GM12892 (cell line): ENCODE measurements at regions not wholly inside any gene's neighbourhood (a gene's known extent, or its start where the extent isn't known, plus 50 kb on each side); places are given as distances from the start of the nearest gene placed in this dataset.

Experiments
- DNase-seq: peaks from one replicate; pipeline ENCODE4 v3.0.0; 2011; ENCODE audit not compliant: insufficient read length
- FAIRE-seq: peaks from 2 replicates; lab custom pipeline; 2011; peaks lifted over from hg19 to GRCh38; lab: Jason Lieb, UNC
- POLR2A ChIP-seq: IDR thresholded peaks from 2 replicates; pipeline ENCODE4 v1.6.1; 2011; ENCODE audit warnings: low read depth, low read length, control low read depth
- POLR2AphosphoS5 ChIP-seq: IDR thresholded peaks from 2 replicates; pipeline ENCODE4 v1.6.1; 2011; ENCODE audit warnings: low read depth, low read length, control low read depth
- TAF1 ChIP-seq: IDR thresholded peaks from 2 replicates; pipeline ENCODE4 v1.6.1; 2011; ENCODE audit warnings: low read depth, mild to moderate bottlenecking, control low read depth, low read length, borderline replicate concordance

GRCh38 chr2:53018825-53019425 lies 748.7 kb upstream of the CHAC2 start:
- TF ChIP-seq TAF1 (no peak), POLR2AphosphoS5 (no peak), POLR2A (no peak)
- FAIRE-seq (no peak), DNase-seq (no peak)

- no peak for TF ChIP-seq TAF1
- no peak for TF ChIP-seq POLR2AphosphoS5
- TF ChIP-seq POLR2A: no peak
- DNase-seq: no peak
- no peak for FAIRE-seq
These were observed 760.6 kb upstream of the CHAC2 start for GRCh38 chr2:53006980-53007379.

GRCh38 chr2:53004413-53004812 lies 763.2 kb upstream of the CHAC2 start:
- FAIRE-seq: no peak
- no peak for DNase-seq

DNA sequence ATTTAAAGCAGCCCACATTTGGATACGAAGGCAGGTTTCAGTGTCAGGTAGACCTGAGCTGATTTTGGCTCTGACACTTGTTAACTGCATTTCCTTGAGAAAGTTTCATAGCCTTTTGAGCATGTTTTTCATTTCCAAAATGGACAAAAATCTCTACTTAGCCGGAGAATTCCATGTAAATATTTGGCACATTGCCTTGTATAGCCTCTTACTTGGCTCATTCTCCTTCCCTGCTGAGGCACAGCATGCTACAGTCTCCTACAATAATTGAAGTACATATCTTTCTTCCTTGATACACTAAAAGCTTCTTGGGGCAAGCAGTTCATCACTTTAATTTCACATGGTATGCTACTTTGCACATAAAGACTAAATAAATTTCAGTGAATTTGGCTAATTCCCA lies 772.2 kb upstream of the CHAC2 start:
- no peak for TF ChIP-seq POLR2A
- no peak for TF ChIP-seq POLR2AphosphoS5
- no peak for TF ChIP-seq TAF1
- DNase-seq: no peak
- no peak for FAIRE-seq

More at GRCh38 chr2:53004413-53004812, 763.2 kb upstream of the CHAC2 start:
- no peak for TF ChIP-seq TAF1
- no peak for TF ChIP-seq POLR2A
- TF ChIP-seq POLR2AphosphoS5: no peak

- TF ChIP-seq POLR2A: no peak
- TF ChIP-seq TAF1: no peak
- DNase-seq (no peak), FAIRE-seq (no peak)
These were observed 791.3 kb upstream of the CHAC2 start for GRCh38 chr2:52976143-52976949.

GRCh38 chr2:52974127-52974526 lies 793.5 kb upstream of the CHAC2 start:
- no peak for FAIRE-seq
- no peak for TF ChIP-seq POLR2AphosphoS5
- DNase-seq: no peak

DNA sequence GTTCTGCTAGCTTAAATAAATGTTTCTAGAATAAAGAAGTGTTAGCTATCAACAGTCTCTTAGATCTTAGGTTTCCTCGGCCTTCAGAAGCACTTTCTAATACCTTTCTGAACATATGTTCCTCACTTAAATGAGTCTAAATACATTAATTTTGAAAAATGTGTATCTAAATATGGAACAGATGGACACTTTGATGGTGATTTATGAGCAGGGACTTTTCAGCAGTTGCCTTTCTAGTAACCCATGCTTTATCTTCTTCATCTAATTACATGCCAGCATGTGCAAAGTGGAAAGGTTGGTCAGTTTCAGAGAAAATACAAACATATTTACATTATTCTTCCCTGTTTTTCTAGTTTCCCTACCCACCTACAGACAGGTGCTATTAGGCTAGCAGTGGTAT lies 797.0 kb upstream of the CHAC2 start:
- TF ChIP-seq TAF1: no peak
- TF ChIP-seq POLR2AphosphoS5: no peak
- TF ChIP-seq POLR2A: no peak
- DNase-seq: no peak

GRCh38 chr2:52968043-52968442 lies 799.6 kb upstream of the CHAC2 start:
- TF ChIP-seq POLR2AphosphoS5 (no peak), TAF1 (no peak), POLR2A (no peak)
- FAIRE-seq: no peak

More for the DNA sequence above, 797.0 kb upstream of the CHAC2 start:
- FAIRE-seq: no peak

DNA sequence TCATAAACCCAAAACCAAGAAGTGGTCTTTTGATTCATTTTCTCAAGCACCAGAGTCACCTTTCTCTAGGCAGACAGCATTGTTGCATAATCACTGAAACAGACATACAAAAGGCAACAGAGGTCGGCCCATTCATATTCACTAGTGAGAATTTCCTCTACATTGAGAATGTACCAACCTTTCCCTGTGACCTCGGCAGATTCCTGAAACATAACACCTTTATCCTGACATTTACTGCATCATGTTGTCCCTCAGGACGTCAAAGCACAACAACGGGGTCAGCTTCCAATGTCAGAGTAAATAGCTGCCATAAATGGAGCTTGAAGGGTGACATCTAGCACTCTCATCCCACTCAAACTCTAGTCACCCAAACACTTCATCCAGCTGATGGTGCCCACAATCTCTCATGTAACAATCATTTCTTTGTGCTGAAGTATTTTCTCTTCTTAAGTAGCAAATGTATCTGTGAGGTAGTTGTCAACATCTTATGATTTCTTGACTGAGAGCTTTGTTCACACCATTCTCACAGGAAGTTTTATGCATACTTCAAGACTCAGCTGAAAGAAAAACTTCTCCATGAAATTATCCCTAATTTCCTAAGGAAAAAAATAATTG lies 802.6 kb upstream of the CHAC2 start:
- DNase-seq: no peak
- FAIRE-seq: no peak

More at GRCh38 chr2:52968043-52968442, 799.6 kb upstream of the CHAC2 start:
- DNase-seq: no peak

GRCh38 chr2:52961403-52961802 lies 806.2 kb upstream of the CHAC2 start:
- no peak for TF ChIP-seq TAF1
- no peak for TF ChIP-seq POLR2A
- no peak for TF ChIP-seq POLR2AphosphoS5
- DNase-seq: no peak
- FAIRE-seq: no peak

More for the DNA sequence above, 802.6 kb upstream of the CHAC2 start:
- no peak for TF ChIP-seq POLR2A
- TF ChIP-seq POLR2AphosphoS5: no peak
- TF ChIP-seq TAF1: no peak

DNA sequence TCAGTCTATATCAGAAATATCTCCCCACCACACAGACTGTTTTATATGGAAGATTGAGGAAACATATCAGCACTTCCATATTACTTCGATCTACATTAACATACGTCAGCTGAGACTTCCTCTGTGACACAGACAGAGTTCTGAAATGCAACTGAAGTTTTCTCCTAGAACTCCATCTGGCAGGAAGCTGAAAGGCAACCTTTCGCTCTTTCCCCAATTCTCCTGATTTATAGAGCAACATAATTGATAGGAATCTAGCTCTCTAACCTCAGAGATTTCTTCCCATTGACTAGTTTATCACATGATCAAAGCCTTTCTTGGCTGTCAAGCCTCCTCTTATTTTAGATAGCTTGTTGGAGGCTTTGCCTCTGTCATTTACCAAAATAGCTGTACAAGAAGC lies 806.7 kb upstream of the CHAC2 start:
- DNase-seq (no peak), FAIRE-seq (no peak)
- TF ChIP-seq POLR2AphosphoS5 (no peak), TAF1 (no peak), POLR2A (no peak)

- TF ChIP-seq POLR2AphosphoS5 (no peak), TAF1 (no peak), POLR2A (no peak)
- no peak for FAIRE-seq
- DNase-seq: no peak
These were observed 807.8 kb upstream of the CHAC2 start for GRCh38 chr2:52959801-52960200.
